H1 (cell line): ENCODE measurements at regions not wholly inside any gene's neighbourhood (a gene's known extent, or its start where the extent isn't known, plus 50 kb on each side); places are given as distances from the start of the nearest gene placed in this dataset.

ENCODE experiments used
- CTCF ChIA-PET: fragments of 300-600 bp; sonication (Branson Sonifier 250); formaldehyde crosslinking; loops from one replicate; lab custom pipeline; 2021; ENCODE audit not compliant: partially characterized antibody; lab: Charles Lee
- POLR2A ChIA-PET: fragments of 300-600 bp; sonication (Branson Sonifier 250); formaldehyde crosslinking; loops from one replicate; lab custom pipeline; 2021; ENCODE audit warnings: inconsistent platforms; ENCODE audit not compliant: partially characterized antibody; lab: Charles Lee
- DNase-seq, 2 experiments: peaks; one replicate each; pipeline versions ENCODE4 v3.0.0 to v3.0.0-alpha.2; 2010 to 2022; ENCODE audit warnings: low spot score in 2 of 2, low read depth in 1 of 2, mixed read lengths in 1 of 2
- FAIRE-seq: peaks from 2 replicates; lab custom pipeline; 2011; peaks lifted over from hg19 to GRCh38; lab: Jason Lieb, UNC
- H2AFZ ChIP-seq: 2 replicates; pipeline ENCODE4 v1.8.1; 2012; ENCODE audit warnings: low read length, inconsistent platforms
- H2AK5ac ChIP-seq: 2 replicates; pipeline ENCODE4 v1.6.1; 2013; ENCODE audit warnings: low read depth, low read length
- H2BK120ac ChIP-seq: replicated peaks from 2 replicates; pipeline ENCODE3; 2013; ENCODE audit warnings: low read depth, low read length, inconsistent platforms
- H2BK12ac ChIP-seq: 2 replicates; pipeline ENCODE4 v1.6.1; 2013; ENCODE audit warnings: low read depth, low read length
- H2BK15ac ChIP-seq: 2 replicates; pipeline ENCODE4 v1.6.1; 2013; ENCODE audit warnings: low read length
- H2BK20ac ChIP-seq: 2 replicates; pipeline ENCODE4 v1.6.1; 2013; ENCODE audit warnings: low read length
- H2BK5ac ChIP-seq: 2 replicates; pipeline ENCODE4 v1.6.1; 2013; ENCODE audit warnings: low read depth, low read length
- H3K14ac ChIP-seq: 2 replicates; pipeline ENCODE4 v1.6.1; 2013; ENCODE audit warnings: inconsistent platforms; ENCODE audit not compliant: insufficient read length
- H3K18ac ChIP-seq: 2 replicates; pipeline ENCODE4 v1.6.1; 2013; ENCODE audit warnings: low read length; ENCODE audit errors: extremely low read depth
- H3K23ac ChIP-seq: 2 replicates; pipeline ENCODE4 v1.6.1; 2013; ENCODE audit warnings: inconsistent platforms; ENCODE audit not compliant: insufficient read length
- H3K23me2 ChIP-seq: 2 replicates; pipeline ENCODE4 v1.6.1; 2013; ENCODE audit warnings: low read depth, low read length
- H3K27ac ChIP-seq: 2 replicates; pipeline ENCODE4 v1.6.1; 2011; ENCODE audit warnings: low read depth, low read length, inconsistent platforms
- H3K27me3 ChIP-seq, 4 experiments: replicated peaks in 1 of 4; 1 replicate in 1 of 4; 2 replicates in 3 of 4; pipeline versions ENCODE4 v1.6.1 to v1.8.1; 2011 to 2013; ENCODE audit warnings: low read length in 3 of 4, mild to moderate bottlenecking in 3 of 4, inconsistent platforms in 2 of 4, mixed read lengths in 2 of 4, moderate library complexity in 1 of 4; ENCODE audit not compliant: control insufficient read depth in 3 of 4, insufficient read depth in 3 of 4; ENCODE audit errors: extremely low read depth in 1 of 4
- H3K36me3 ChIP-seq, 4 experiments: 2 replicates each; pipeline versions ENCODE4 v1.6.1 to v1.8.1; 2011 to 2013; ENCODE audit warnings: mild to moderate bottlenecking in 4 of 4, low read length in 3 of 4, moderate library complexity in 2 of 4, control low read depth in 1 of 4, inconsistent platforms in 1 of 4; ENCODE audit not compliant: insufficient read depth in 4 of 4, control insufficient read depth in 2 of 4
- H3K4ac ChIP-seq: replicated peaks from 2 replicates; pipeline ENCODE3; 2013; ENCODE audit warnings: low read length, low read depth, mixed read lengths, inconsistent platforms; ENCODE audit not compliant: insufficient read length
- H3K4me1 ChIP-seq, 4 experiments: replicated peaks in 1 of 4; 1 replicate in 1 of 4; 2 replicates in 3 of 4; pipeline versions ENCODE4 v1.6.1 to v1.8.1; 2011 to 2013; ENCODE audit warnings: low read length in 3 of 4, inconsistent platforms in 2 of 4, mixed read lengths in 1 of 4; ENCODE audit not compliant: insufficient read depth in 4 of 4, control insufficient read depth in 3 of 4
- H3K4me2 ChIP-seq, 2 experiments: 2 replicates each; pipeline versions ENCODE4 v1.6.1 to v1.8.1; 2011 to 2013; ENCODE audit warnings: low read depth in 2 of 2, low read length in 2 of 2, control low read depth in 1 of 2, inconsistent platforms in 1 of 2, mild to moderate bottlenecking in 1 of 2; ENCODE audit not compliant: insufficient read depth in 1 of 2
- H3K4me3 ChIP-seq, 4 experiments: fragments of 200-600, 300-600 bp in 1 of 4; sonication (generic), shearing (Covaris generic), sonication (Bioruptor Twin) in 1 of 4; 2 replicates each; pipeline versions ENCODE4 v1.5.1 to v1.8.1; 2011 to 2016; ENCODE audit warnings: low read length in 4 of 4, low read depth in 3 of 4, control low read depth in 2 of 4, inconsistent platforms in 2 of 4, mild to moderate bottlenecking in 2 of 4, mixed read lengths in 1 of 4, moderate library complexity in 1 of 4; ENCODE audit not compliant: insufficient read depth in 2 of 4; ENCODE audit errors: extremely low read depth in 1 of 4
- H3K56ac ChIP-seq: replicated peaks from 2 replicates; pipeline ENCODE3; 2013; ENCODE audit warnings: low read depth, mild to moderate bottlenecking, mixed read lengths, low read length, inconsistent platforms; ENCODE audit not compliant: insufficient read length
- H3K79me1 ChIP-seq: 2 replicates; pipeline ENCODE4 v1.6.1; 2013; ENCODE audit warnings: low read depth, low read length, control low read depth
- H3K79me2 ChIP-seq, 2 experiments: 2 replicates each; pipeline versions ENCODE4 v1.6.1 to v1.8.1; 2012 to 2013; ENCODE audit warnings: low read length in 2 of 2, mild to moderate bottlenecking in 2 of 2, inconsistent platforms in 1 of 2; ENCODE audit not compliant: insufficient read depth in 2 of 2, control insufficient read depth in 1 of 2
- H3K9ac ChIP-seq, 4 experiments: replicated peaks in 1 of 4; 1 replicate in 1 of 4; 2 replicates in 3 of 4; pipeline versions ENCODE4 v1.6.1 to v1.8.1; 2011 to 2013; ENCODE audit warnings: low read depth in 3 of 4, low read length in 3 of 4, control low read depth in 2 of 4, mild to moderate bottlenecking in 2 of 4, moderate library complexity in 2 of 4, inconsistent platforms in 1 of 4; ENCODE audit errors: extremely low read depth in 1 of 4
- H3K9me3 ChIP-seq, 2 experiments: 2 replicates each; pipeline versions ENCODE4 v1.6.1 to v1.8.1; 2012 to 2013; ENCODE audit warnings: mild to moderate bottlenecking in 2 of 2, moderate library complexity in 2 of 2, control low read depth in 1 of 2, inconsistent platforms in 1 of 2, low read depth in 1 of 2, low read length in 1 of 2, mixed read lengths in 1 of 2; ENCODE audit not compliant: insufficient read depth in 2 of 2
- H4K20me1 ChIP-seq, 2 experiments: replicated peaks in 1 of 2; 2 replicates each; pipeline versions ENCODE3 to v1.8.1; 2011 to 2013; ENCODE audit warnings: inconsistent platforms in 2 of 2, low read length in 2 of 2, mild to moderate bottlenecking in 1 of 2; ENCODE audit not compliant: insufficient read depth in 2 of 2, control insufficient read depth in 1 of 2
- H4K5ac ChIP-seq: 2 replicates; pipeline ENCODE4 v1.6.1; 2013; ENCODE audit warnings: low read length, low read depth, mixed read lengths, inconsistent platforms; ENCODE audit not compliant: insufficient read length
- H4K8ac ChIP-seq: 2 replicates; pipeline ENCODE4 v1.8.0; 2013; ENCODE audit warnings: mild to moderate bottlenecking, moderate library complexity, low read length, inconsistent platforms; ENCODE audit not compliant: insufficient read depth; ENCODE audit errors: extremely low read depth
- H4K91ac ChIP-seq: replicated peaks from 2 replicates; pipeline ENCODE3; 2013; ENCODE audit warnings: low read length, mixed read lengths, inconsistent platforms; ENCODE audit not compliant: insufficient read length
- ASH2L ChIP-seq: fragments of 200-600, 300-600 bp; sonication (generic); IDR thresholded peaks from one replicate; pipeline ENCODE4 v1.7.1; 2017; ENCODE audit warnings: low read length
- BRCA1 ChIP-seq: IDR thresholded peaks from 2 replicates; pipeline ENCODE4 v1.6.1; 2012; ENCODE audit warnings: low read depth, low read length, improper control_type of control experiment
- CHD1 ChIP-seq: IDR thresholded peaks from 2 replicates; pipeline ENCODE4 v1.6.1; 2012; ENCODE audit warnings: low read depth, low read length, improper control_type of control experiment
- FOSL1 ChIP-seq: IDR thresholded peaks from 2 replicates; pipeline ENCODE4 v1.6.1; 2011; ENCODE audit warnings: mild to moderate bottlenecking, low read depth, low read length, moderate library complexity; ENCODE audit not compliant: insufficient read depth
- HDAC2 ChIP-seq, 2 experiments: fragments of 300-600 bp in 1 of 2; sonication (generic) in 1 of 2; IDR thresholded peaks; 2 replicates each; pipeline ENCODE4 v1.6.1; 2011 to 2012; ENCODE audit warnings: low read depth in 2 of 2, low read length in 2 of 2, mild to moderate bottlenecking in 2 of 2, moderate library complexity in 2 of 2, borderline replicate concordance in 1 of 2, inconsistent platforms in 1 of 2
- JUN ChIP-seq: IDR thresholded peaks from 2 replicates; pipeline ENCODE4 v1.6.1; 2011; ENCODE audit warnings: low read depth, mild to moderate bottlenecking, improper control_type of control experiment, low read length
- MAFK ChIP-seq: IDR thresholded peaks from 2 replicates; pipeline ENCODE4 v1.6.1; 2012; ENCODE audit warnings: low read depth, mild to moderate bottlenecking, improper control_type of control experiment, low read length
- POU5F1 ChIP-seq: IDR thresholded peaks from 2 replicates; pipeline ENCODE4 v1.6.1; 2011; ENCODE audit warnings: low read depth, mild to moderate bottlenecking, low read length, moderate library complexity
- SAP30 ChIP-seq: fragments of 300-600 bp; sonication (generic); IDR thresholded peaks from 2 replicates; pipeline ENCODE4 v1.7.1; 2012; ENCODE audit warnings: low read length, moderate library complexity, mild to moderate bottlenecking, inconsistent platforms; ENCODE audit not compliant: insufficient read depth, insufficient replicate concordance
- SP4 ChIP-seq: IDR thresholded peaks from 2 replicates; pipeline ENCODE4 v1.6.1; 2012; ENCODE audit warnings: low read length, inconsistent platforms
- TAF7 ChIP-seq: optimal IDR thresholded peaks from 2 replicates; pipeline ENCODE3; 2011; ENCODE audit warnings: low read depth, mild to moderate bottlenecking, inconsistent platforms, low read length, moderate library complexity, borderline replicate concordance
- WGBS, 2 experiments: shearing (Covaris generic) in 1 of 2; methylation state at CpG; one replicate each; pipeline versions ENCODE4 v1.1.6 to v1.1.7; 2013 to 2015; ENCODE audit warnings: low lambda C conversion rate in 2 of 2, mixed read lengths in 2 of 2, inconsistent platforms in 1 of 2, low coverage in 1 of 2, missing lambda C conversion rate in 1 of 2; ENCODE audit not compliant: insufficient replicate concordance in 2 of 2, insufficient coverage in 1 of 2, insufficient read length in 1 of 2; ENCODE audit errors: extremely low coverage in 1 of 2, missing lambda C conversion rate in 1 of 2; 5-methylcytosine and 5-hydroxymethylcytosine counted together

- H2AFZ ChIP-seq, result no peak overlapping the region
- FAIRE-seq (no peak), DNase-seq (no peak)
- H3K27me3 ChIP-seq, result no peaks in the 10 kb centered on the region
- no peaks in the 10 kb centered on the region for H3K79me2 ChIP-seq
- H3K14ac ChIP-seq, result no peak overlapping the region
- ChIA-PET POLR2A (no interaction called here), CTCF (interaction anchor here (1.7 kb wide), 1 partner anchor 18 kb away, joined by 6 read pairs; no protein-coding TSS in a partner anchor)
- H2BK120ac ChIP-seq, result no peak overlapping the region
- H4K8ac ChIP-seq, result no peak overlapping the region
- no peak overlapping the region for H3K18ac ChIP-seq
- no peak overlapping the region for H3K4ac ChIP-seq
- H3K36me3 ChIP-seq, result no peaks in the 10 kb centered on the region
- no peak overlapping the region for H3K4me2 ChIP-seq
- no peaks in the 10 kb centered on the region for H3K23me2 ChIP-seq
- H3K79me1 ChIP-seq, result no peaks in the 10 kb centered on the region
- H2BK20ac ChIP-seq, result no peak overlapping the region
- H3K9ac ChIP-seq, result no peak overlapping the region
- no peak overlapping the region for H4K91ac ChIP-seq
- TF ChIP-seq BRCA1 (no peak), TAF7 (no peak), ASH2L (no peak), MAFK (no peak), FOSL1 (no peak), CHD1 (no peak), JUN (no peak), SP4 (no peak), HDAC2 (IDR thresholded peaks at IDR 0.05; ENCODE audit: borderline replicate concordance in 1 of 2, low read depth in 2 of 2, low read length in 2 of 2) (no peak), POU5F1 (no peak), SAP30 (no peak)
- H3K56ac ChIP-seq, result no peak overlapping the region
- H3K27ac ChIP-seq, result no peak overlapping the region
- H2BK15ac ChIP-seq, result no peak overlapping the region
- H2AK5ac ChIP-seq, result no peak overlapping the region
- WGBS, 2 experiments, result 91% methylated on average over 1 of the region's 1 CpG; no CpG with 5 or more reads in 1 of the 2 experiments
- H3K9me3 ChIP-seq, result no peaks in the 10 kb centered on the region
- no peak overlapping the region for H2BK12ac ChIP-seq
- no peak overlapping the region for H3K23ac ChIP-seq
- H4K5ac ChIP-seq, result no peak overlapping the region
- H2BK5ac ChIP-seq, result no peak overlapping the region
- no peaks in the 10 kb centered on the region for H4K20me1 ChIP-seq
- H3K4me1 ChIP-seq, result no peaks in the 10 kb centered on the region
- H3K4me3 ChIP-seq, result no peak overlapping the region
Observed at GRCh38 chr4:126124818-126125217, 810.1 kb downstream of the FAT4 start.
